B cell (primary cell): ENCODE measurements at regions not wholly inside any gene's neighbourhood (a gene's known extent, or its start where the extent isn't known, plus 50 kb on each side); places are given as distances from the start of the nearest gene placed in this dataset.

Experiments
- ATAC-seq: fragments of 200-7000 bp; cut with Tn5 transposase; one replicate; pipeline ENCODE4 v1.10.0; 2021; ENCODE audit warnings: low read depth, mild to moderate bottlenecking, moderate number of reproducible peaks, moderate library complexity
- CTCF ChIA-PET: fragments of 350-600 bp; sonication (Branson Sonifier 250); formaldehyde crosslinking; loops from one replicate; lab custom pipeline; 2021; ENCODE audit warnings: antibody characterized with exemption, inconsistent platforms; lab: Charles Lee
- POLR2A ChIA-PET: fragments of 350-600 bp; sonication (Branson Sonifier 250); formaldehyde crosslinking; loops from one replicate; lab custom pipeline; 2021; ENCODE audit warnings: antibody characterized with exemption; lab: Charles Lee
- DNase-seq: peaks from one replicate; pipeline ENCODE4 v3.0.0; 2013
- H2AFZ ChIP-seq: 2 replicates; pipeline ENCODE4 v1.6.1; 2012; ENCODE audit warnings: mild to moderate bottlenecking, low read depth, low read length; ENCODE audit not compliant: insufficient read depth, poor library complexity, severe bottlenecking
- H3K27ac ChIP-seq, 2 donors: 1 replicate in 1 of 2; 2 replicates in 1 of 2; pipeline ENCODE4 v1.5.1; 2012 to 2013; ENCODE audit warnings: low read length in 2 of 2, mild to moderate bottlenecking in 2 of 2, moderate library complexity in 1 of 2
- H3K27me3 ChIP-seq, 4 experiments: fragments of 200-600 bp in 1 of 4; sonication (generic) in 1 of 4; replicated peaks in 1 of 4; 1 replicate in 2 of 4; 2 replicates in 2 of 4; pipeline versions ENCODE4 v1.6.1 to v1.7.0; 2013 to 2016; ENCODE audit warnings: low read length in 3 of 4, mild to moderate bottlenecking in 2 of 4, mixed read lengths in 1 of 4, moderate library complexity in 1 of 4; ENCODE audit not compliant: insufficient read depth in 4 of 4, control insufficient read depth in 3 of 4; ENCODE audit errors: control extremely low read depth in 1 of 4
- H3K36me3 ChIP-seq, 2 experiments: replicated peaks in 1 of 2; 1 replicate in 1 of 2; 2 replicates in 1 of 2; pipeline versions ENCODE4 v1.6.1 to v1.7.1; 2013; ENCODE audit warnings: low read length in 1 of 2; ENCODE audit not compliant: insufficient read depth in 2 of 2, control insufficient read depth in 1 of 2; ENCODE audit errors: control extremely low read depth in 1 of 2, extremely low read depth in 1 of 2
- H3K4me1 ChIP-seq, 2 donors: fragments of 200-600 bp in 1 of 2; sonication (generic) in 1 of 2; 1 replicate in 1 of 2; 2 replicates in 1 of 2; pipeline versions ENCODE4 v1.5.1 to v1.6.1; 2013 to 2017; ENCODE audit warnings: low read length in 2 of 2; ENCODE audit not compliant: control insufficient read depth in 2 of 2, insufficient read depth in 2 of 2
- H3K4me2 ChIP-seq: replicated peaks from 2 replicates; pipeline ENCODE3; 2012; ENCODE audit warnings: mild to moderate bottlenecking, low read depth, low read length; ENCODE audit not compliant: poor library complexity, severe bottlenecking
- H3K4me3 ChIP-seq, 5 experiments: fragments of 200-600 bp in 1 of 5; sonication (generic) in 1 of 5; 1 replicate in 3 of 5; 2 replicates in 2 of 5; pipeline versions ENCODE4 v1.5.1 to v1.7.0; 2011 to 2016; ENCODE audit warnings: low read length in 4 of 5, mild to moderate bottlenecking in 4 of 5, low read depth in 2 of 5, control low read depth in 1 of 5, moderate library complexity in 1 of 5; ENCODE audit not compliant: insufficient read depth in 1 of 5; ENCODE audit errors: control extremely low read depth in 1 of 5, extremely low read depth in 1 of 5
- H3K79me2 ChIP-seq: fragments of 200-600 bp; sonication (generic); one replicate; pipeline ENCODE4 v1.6.0; 2016; ENCODE audit warnings: low read length; ENCODE audit not compliant: control insufficient read depth, insufficient read depth
- H3K9ac ChIP-seq: fragments of 200-600 bp; sonication (generic); 2 replicates; pipeline ENCODE4 v1.6.1; 2017; ENCODE audit warnings: mild to moderate bottlenecking, low read length, moderate library complexity
- H3K9me3 ChIP-seq, 3 donors: one replicate each; pipeline versions ENCODE4 v1.6.1 to v1.7.1; 2013; ENCODE audit warnings: low read length in 2 of 3; ENCODE audit not compliant: control insufficient read depth in 2 of 3, insufficient read depth in 1 of 3; ENCODE audit errors: control extremely low read depth in 1 of 3
- H4K20me1 ChIP-seq: 2 replicates; pipeline ENCODE4 v1.6.0; 2012; ENCODE audit warnings: mild to moderate bottlenecking, low read length; ENCODE audit not compliant: insufficient read depth, control insufficient read depth, poor library complexity, severe bottlenecking
- H3K27ac Mint-ChIP-seq: one replicate; pipeline ENCODE4 v1.8.0; 2021; ENCODE audit warnings: mixed read lengths
- H3K27me3 Mint-ChIP-seq: one replicate; pipeline ENCODE4 v1.8.0; 2021; ENCODE audit warnings: mixed read lengths
- H3K4me1 Mint-ChIP-seq: one replicate; pipeline ENCODE4 v1.8.0; 2021; ENCODE audit warnings: mixed read lengths
- H3K4me3 Mint-ChIP-seq: one replicate; pipeline ENCODE4 v1.8.0; 2021; ENCODE audit warnings: mixed read lengths
- H3K9me3 Mint-ChIP-seq: one replicate; pipeline ENCODE4 v1.8.0; 2022; ENCODE audit warnings: mixed read lengths; ENCODE audit not compliant: insufficient read depth
- EZH2 ChIP-seq: IDR thresholded peaks from 2 replicates; pipeline ENCODE4 v1.6.1; 2012; ENCODE audit warnings: borderline replicate concordance, low read depth, mild to moderate bottlenecking, moderate library complexity, low read length; ENCODE audit not compliant: insufficient read depth, poor library complexity, severe bottlenecking
- WGBS: methylation state at CpG from one replicate; pipeline ENCODE4 v1.1.5; 2013; ENCODE audit warnings: missing lambda C conversion rate; ENCODE audit not compliant: insufficient coverage; 5-methylcytosine and 5-hydroxymethylcytosine counted together
- intact Hi-C: fragments of 100-400 bp; cut with micrococcal nuclease; formaldehyde crosslinking; loops from one replicate; pipeline ENCODE4 v1.10.0; 2022
- TF ChIP-seq, protein P1 (sequence below): fragments of 200-600 bp; IDR thresholded peaks from one replicate; pipeline ENCODE4 v1.8.0; 2022; ENCODE audit warnings: antibody characterized with exemption, mild to moderate bottlenecking

- intact Hi-C loops, result no loop called here
- Histone ChIP-seq H2AFZ (no peak overlapping the region), H4K20me1 (no peaks in the 10 kb centered on the region), H3K27me3 (no peaks in the 10 kb centered on the region), H3K27ac (no peak overlapping the region), H3K9me3 (peaks cover 0 to 10% (median 0%) of the 10 kb centered on the region in 3 donors), H3K9ac (no peak overlapping the region), H3K36me3 (no peaks in the 10 kb centered on the region), H3K4me1 (no peaks in the 10 kb centered on the region), H3K79me2 (no peaks in the 10 kb centered on the region), H3K4me3 (no peak overlapping the region), H3K4me2 (no peak overlapping the region)
- ATAC-seq, result no peak
- no peak for DNase-seq
- POLR2A ChIA-PET, result no interaction called here
- TF ChIP-seq, protein P1, sequence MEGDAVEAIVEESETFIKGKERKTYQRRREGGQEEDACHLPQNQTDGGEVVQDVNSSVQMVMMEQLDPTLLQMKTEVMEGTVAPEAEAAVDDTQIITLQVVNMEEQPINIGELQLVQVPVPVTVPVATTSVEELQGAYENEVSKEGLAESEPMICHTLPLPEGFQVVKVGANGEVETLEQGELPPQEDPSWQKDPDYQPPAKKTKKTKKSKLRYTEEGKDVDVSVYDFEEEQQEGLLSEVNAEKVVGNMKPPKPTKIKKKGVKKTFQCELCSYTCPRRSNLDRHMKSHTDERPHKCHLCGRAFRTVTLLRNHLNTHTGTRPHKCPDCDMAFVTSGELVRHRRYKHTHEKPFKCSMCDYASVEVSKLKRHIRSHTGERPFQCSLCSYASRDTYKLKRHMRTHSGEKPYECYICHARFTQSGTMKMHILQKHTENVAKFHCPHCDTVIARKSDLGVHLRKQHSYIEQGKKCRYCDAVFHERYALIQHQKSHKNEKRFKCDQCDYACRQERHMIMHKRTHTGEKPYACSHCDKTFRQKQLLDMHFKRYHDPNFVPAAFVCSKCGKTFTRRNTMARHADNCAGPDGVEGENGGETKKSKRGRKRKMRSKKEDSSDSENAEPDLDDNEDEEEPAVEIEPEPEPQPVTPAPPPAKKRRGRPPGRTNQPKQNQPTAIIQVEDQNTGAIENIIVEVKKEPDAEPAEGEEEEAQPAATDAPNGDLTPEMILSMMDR, result no peak
- TF ChIP-seq EZH2, result no peak
- CTCF ChIA-PET, result no interaction called here
- H3K4me3 Mint-ChIP-seq, result no peak overlapping the region
- H3K27ac Mint-ChIP-seq, result no peak overlapping the region
- 91% methylated on average over 6 of the region's 7 CpGs for WGBS
- no peaks in the 10 kb centered on the region for H3K9me3 Mint-ChIP-seq
- no peaks in the 10 kb centered on the region for H3K4me1 Mint-ChIP-seq
- peaks cover 14% of the 10 kb centered on the region for H3K27me3 Mint-ChIP-seq
These were observed 92.9 kb downstream of the DRD1 start for GRCh38 chr5:175351126-175351525.

DNA sequence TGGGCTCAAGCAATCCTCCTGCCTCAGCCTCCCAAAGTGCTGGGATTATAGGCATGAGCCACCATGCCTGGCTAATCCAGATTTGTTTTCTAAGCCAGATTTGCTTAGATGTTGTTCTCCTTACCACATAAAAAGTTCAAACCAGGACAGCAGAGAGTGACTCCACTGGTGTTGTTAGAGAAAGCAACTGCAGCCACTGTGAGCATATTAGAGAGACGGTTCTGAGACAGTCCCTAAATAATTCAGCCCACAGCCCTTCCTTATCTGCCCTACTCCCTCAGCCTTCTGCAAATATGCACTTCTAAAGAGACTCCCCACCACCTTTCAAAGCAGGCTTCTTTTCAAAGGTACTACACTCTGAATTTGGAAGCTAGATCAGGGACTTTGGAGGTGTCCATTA, 96.1 kb downstream of the DRD1 start:
- ATAC-seq, result no peak
- H3K27ac Mint-ChIP-seq, result no peak overlapping the region
- H3K4me1 Mint-ChIP-seq, result no peaks in the 10 kb centered on the region
- intact Hi-C loops, result no loop called here
- 25% methylated on average over 1 of the region's 1 CpG for WGBS
- ChIA-PET CTCF (no interaction called here), POLR2A (no interaction called here)
- no peak for TF ChIP-seq EZH2
- TF ChIP-seq, protein P1, result no peak
- no peaks in the 10 kb centered on the region for H3K79me2 ChIP-seq
- no peaks in the 10 kb centered on the region for H3K36me3 ChIP-seq
- no peaks in the 10 kb centered on the region for H3K27me3 ChIP-seq
- no peak overlapping the region for H3K27ac ChIP-seq
- no peaks in the 10 kb centered on the region for H3K9me3 Mint-ChIP-seq
- no peak overlapping the region for H3K9ac ChIP-seq
- no peak overlapping the region for H3K4me3 Mint-ChIP-seq
- H3K4me3 ChIP-seq, result no peak overlapping the region
- H2AFZ ChIP-seq, result no peak overlapping the region
- DNase-seq, result no peak
- H3K4me1 ChIP-seq, result no peaks in the 10 kb centered on the region
- no peaks in the 10 kb centered on the region for H4K20me1 ChIP-seq
- peaks cover 0 to 14% (median 0%) of the 10 kb centered on the region in 3 donors for H3K9me3 ChIP-seq
- no peak overlapping the region for H3K4me2 ChIP-seq
- H3K27me3 Mint-ChIP-seq, result peaks cover 11% of the 10 kb centered on the region
